ENCODE measurements at regions not wholly inside any gene's neighbourhood (a gene's known extent, or its start where the extent isn't known, plus 50 kb on each side); places are given as distances from the start of the nearest gene placed in this dataset.

DNA sequence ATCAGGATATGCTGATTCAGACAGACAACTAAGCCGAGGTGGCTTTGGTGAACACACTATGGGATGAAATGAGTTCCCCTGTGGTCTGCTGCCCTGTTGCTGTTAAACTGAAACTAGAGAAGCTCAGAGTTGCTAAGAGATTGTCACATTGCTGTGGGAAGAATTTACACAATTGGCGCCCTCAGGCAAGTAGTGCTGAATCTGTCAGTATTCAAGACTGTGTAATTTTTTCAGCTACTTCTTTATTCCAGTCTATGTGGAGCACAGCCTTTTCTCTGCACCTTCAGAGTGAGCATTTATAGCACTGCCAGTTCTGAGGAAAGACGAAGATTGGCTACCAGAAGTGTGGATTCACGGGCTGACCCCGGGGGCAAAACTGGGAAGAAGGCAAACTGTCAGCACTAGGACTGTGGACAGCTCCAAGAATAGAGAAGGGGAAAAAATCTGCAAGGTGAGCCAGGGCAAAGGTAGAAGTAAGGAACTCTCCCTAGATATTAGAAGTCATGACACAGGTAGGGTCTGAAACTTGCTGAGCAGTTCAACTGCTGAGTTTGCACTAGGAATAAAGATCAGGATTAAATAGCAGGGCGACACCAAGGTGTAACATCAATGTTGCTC is 218.8 kb upstream of the TMPO start:
- DNase-seq: no peak

- no peak for DNase-seq
Measured at GRCh38 chr12:98297538-98297937, 217.9 kb upstream of the TMPO start.

DNA sequence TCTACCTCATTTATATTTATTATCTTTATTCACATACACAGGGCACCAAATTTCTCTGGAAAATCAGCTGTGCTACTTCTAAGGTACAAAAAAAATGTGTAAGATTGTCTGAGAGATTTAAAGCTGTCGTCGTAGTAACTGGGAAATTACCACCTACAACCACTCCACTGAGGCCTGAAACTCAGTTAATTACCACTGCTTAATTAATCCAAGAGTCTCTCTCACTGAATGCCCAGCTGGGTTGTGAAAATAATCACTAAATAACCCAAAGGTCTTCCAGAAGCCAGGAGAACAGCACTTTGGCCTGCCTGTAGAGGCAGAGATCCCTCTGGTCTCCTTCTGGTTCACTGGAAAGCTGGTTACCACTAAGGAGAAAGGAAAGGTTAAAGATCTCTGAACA is 207.2 kb upstream of the TMPO start:
- DNase-seq: no peak

GRCh38 chr12:98317939-98318899 is 197.2 kb upstream of the TMPO start:
- DNase-seq: no peak

- no peak for DNase-seq
Measured at GRCh38 chr12:98319716-98320425, 195.5 kb upstream of the TMPO start.

- no peak for DNase-seq
Measured at GRCh38 chr12:98325003-98325402, 190.4 kb upstream of the TMPO start.

GRCh38 chr12:98328467-98328866 is 186.9 kb upstream of the TMPO start:
- DNase-seq: no peak

- DNase-seq: no peak
Measured at GRCh38 chr12:98329589-98329988, 185.8 kb upstream of the TMPO start.

GRCh38 chr12:98332642-98333041 is 182.7 kb upstream of the TMPO start:
- no peak for DNase-seq

GRCh38 chr12:98334768-98335167 is 180.6 kb upstream of the TMPO start:
- no peak for DNase-seq

- no peak for DNase-seq
Measured at GRCh38 chr12:98341026-98341425, 174.4 kb upstream of the TMPO start.

- DNase-seq: no peak
Measured at GRCh38 chr12:98341732-98342131, 173.7 kb upstream of the TMPO start.

DNA sequence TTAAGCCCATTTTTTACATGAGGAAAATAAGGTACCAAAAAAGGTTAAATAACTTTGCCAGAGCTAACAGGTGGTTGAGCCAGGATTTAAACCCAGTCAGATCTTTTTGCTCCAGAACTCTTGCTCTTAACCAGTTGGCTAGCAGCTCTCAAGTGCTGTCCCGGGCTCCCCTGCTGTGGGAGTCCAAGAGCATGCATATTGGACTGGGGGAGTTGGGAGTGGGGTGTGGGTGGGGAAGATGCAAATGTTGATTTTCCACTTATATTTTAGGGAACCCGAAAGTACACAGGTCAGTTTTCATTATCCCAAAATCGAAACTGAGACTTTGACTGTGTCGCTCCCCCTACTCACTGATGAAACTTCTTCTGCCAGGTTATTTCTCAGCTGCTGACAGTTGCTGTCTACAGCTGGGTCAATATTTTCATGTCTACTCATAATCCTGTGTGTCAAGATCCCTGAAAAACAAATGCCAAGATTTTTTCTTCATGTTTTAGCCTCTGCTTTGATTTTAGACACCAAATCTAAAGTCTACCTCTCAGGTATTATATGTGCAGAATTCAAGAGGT is 172.3 kb upstream of the TMPO start:
- no peak for DNase-seq

- DNase-seq: no peak
Measured at GRCh38 chr12:98344046-98344930, 171.1 kb upstream of the TMPO start.

DNA sequence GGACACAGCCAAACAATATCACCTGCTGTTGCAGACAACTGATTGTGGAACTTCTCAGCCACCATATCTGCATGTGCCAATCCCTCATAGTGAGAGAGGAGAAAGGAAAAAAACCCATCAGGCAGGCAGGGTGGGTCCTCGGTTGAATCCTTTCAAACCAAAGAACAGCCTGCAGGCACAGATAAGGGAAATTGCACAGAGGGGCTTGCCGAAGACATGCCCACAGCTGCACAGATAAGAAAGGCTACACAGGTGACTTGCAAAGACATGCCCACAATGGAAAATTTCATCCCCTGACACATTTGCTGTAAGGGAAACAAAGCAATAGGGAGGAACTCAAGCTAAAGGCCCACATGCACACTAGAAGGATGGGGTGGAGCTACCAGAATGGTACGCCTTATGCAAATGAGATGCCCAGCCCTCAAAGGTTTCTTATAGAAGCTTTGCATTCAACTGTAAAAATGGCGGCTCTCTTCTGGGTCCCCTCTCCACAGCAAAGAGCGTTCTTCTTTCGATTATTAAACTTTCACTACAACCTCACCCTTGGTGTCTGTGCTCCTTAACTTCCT is 170.0 kb upstream of the TMPO start:
- DNase-seq: no peak

DNA sequence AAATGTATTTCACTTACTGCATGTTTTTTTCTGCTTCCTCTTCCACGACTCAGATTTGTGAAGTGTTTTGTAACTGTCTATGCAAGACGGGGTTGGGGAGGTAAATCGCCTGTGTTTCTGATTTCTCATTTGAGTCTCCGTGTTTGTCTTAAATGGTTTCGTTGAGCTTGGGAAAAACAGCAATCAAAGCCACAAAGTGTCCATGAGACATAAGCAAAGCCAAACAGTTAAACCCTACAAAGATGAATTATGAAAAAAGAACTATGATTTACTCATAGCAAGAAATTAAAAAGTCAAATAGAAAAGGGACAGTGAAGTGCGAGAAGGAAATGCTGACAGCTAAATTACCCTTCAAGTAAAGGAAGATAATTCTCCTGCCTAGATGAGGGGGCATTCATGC is 164.3 kb upstream of the TMPO start:
- DNase-seq: no peak

GRCh38 chr12:98351784-98352183 is 163.6 kb upstream of the TMPO start:
- no peak for DNase-seq

GRCh38 chr12:98352218-98352811 is 163.1 kb upstream of the TMPO start:
- DNase-seq: no peak

GRCh38 chr12:98352835-98353234 is 162.6 kb upstream of the TMPO start:
- DNase-seq: no peak

- DNase-seq: no peak
Measured at GRCh38 chr12:98354520-98355035, 160.8 kb upstream of the TMPO start.

GRCh38 chr12:98355322-98355721 is 160.1 kb upstream of the TMPO start:
- DNase-seq: no peak

All from NCI-H1694 (cell line).